Retinal pigment epithelial cell (primary cell): ENCODE measurements at regions not wholly inside any gene's neighbourhood (a gene's known extent, or its start where the extent isn't known, plus 50 kb on each side); places are given as distances from the start of the nearest gene placed in this dataset.

ENCODE experiments used
- DNase-seq: peaks from one replicate; pipeline ENCODE4 v3.0.0-alpha.2; 2010; ENCODE audit warnings: low read depth
- H3K4me3 ChIP-seq: 2 replicates; pipeline ENCODE4 v1.5.1; 2011; ENCODE audit warnings: mild to moderate bottlenecking, low read length, control low read depth, moderate library complexity
- TF ChIP-seq, protein P1 (sequence below): conservative IDR thresholded peaks from 2 replicates; pipeline ENCODE4 v1.5.1; 2011; ENCODE audit warnings: low read depth, low read length, control low read depth, inconsistent platforms

DNA sequence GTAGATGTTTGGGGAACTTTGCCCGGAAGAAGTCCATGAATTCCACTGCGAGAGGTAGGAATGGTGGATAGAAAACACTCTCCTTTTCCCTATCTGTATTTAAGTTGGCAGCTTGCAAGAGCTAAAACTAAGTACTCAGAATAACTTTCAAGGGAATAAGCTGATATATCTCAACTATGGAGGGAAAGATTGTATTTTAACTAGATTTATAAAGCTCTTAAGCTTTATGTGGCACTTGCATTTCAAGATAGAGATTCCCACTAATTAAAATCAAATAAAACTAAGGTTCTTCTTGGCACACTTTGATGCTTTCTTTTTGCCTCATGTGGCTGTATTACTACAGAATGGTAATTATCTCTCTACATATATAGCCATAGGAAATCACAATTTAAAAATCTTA lies 149.7 kb upstream of the STARD13 start:
- H3K4me3 ChIP-seq, result no peak overlapping the region
- DNase-seq, result no peak
- TF ChIP-seq, protein P1, sequence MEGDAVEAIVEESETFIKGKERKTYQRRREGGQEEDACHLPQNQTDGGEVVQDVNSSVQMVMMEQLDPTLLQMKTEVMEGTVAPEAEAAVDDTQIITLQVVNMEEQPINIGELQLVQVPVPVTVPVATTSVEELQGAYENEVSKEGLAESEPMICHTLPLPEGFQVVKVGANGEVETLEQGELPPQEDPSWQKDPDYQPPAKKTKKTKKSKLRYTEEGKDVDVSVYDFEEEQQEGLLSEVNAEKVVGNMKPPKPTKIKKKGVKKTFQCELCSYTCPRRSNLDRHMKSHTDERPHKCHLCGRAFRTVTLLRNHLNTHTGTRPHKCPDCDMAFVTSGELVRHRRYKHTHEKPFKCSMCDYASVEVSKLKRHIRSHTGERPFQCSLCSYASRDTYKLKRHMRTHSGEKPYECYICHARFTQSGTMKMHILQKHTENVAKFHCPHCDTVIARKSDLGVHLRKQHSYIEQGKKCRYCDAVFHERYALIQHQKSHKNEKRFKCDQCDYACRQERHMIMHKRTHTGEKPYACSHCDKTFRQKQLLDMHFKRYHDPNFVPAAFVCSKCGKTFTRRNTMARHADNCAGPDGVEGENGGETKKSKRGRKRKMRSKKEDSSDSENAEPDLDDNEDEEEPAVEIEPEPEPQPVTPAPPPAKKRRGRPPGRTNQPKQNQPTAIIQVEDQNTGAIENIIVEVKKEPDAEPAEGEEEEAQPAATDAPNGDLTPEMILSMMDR, result no peak

DNA sequence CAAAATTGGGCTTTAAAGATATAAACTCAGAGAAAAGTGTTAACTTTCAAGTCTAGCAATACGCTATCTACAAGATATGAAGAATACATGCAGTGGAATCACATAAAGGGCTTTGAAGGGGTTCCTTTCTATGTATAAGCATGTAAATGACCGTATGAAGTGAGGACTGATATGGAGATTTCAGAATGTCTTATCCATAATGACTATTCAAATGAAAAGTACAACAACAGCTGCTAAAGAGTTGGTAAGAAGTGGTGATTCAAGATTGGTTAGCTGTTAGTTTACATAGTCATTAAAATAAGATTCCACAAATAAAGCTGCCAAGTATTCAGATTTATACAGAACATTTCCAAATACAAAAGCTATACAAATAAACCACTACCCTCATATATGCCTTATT lies 153.4 kb upstream of the STARD13 start:
- TF ChIP-seq, protein P1, result no peak
- H3K4me3 ChIP-seq, result no peak overlapping the region
- DNase-seq, result no peak

DNA sequence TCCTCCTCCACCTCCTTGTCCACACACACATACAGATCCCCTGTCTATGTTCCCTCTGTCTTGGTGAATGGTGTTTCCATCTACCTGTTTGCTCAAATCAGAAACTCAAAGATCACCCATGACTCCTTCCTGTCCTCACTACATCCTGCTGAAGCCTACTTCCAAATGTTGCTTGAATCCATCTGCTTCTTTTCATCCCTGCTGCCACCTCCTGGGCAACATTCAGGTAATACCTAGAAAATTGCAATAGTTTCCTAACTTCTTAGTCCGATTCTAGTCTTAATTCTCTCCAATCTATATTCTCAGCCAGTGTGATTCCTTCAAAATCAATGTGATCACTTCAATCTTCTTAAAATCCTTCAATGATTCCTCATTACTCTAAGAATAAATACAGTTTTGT lies 155.5 kb upstream of the STARD13 start:
- no peak for DNase-seq
- no peak overlapping the region for H3K4me3 ChIP-seq
- TF ChIP-seq, protein P1, result peak; percentile 41

DNA sequence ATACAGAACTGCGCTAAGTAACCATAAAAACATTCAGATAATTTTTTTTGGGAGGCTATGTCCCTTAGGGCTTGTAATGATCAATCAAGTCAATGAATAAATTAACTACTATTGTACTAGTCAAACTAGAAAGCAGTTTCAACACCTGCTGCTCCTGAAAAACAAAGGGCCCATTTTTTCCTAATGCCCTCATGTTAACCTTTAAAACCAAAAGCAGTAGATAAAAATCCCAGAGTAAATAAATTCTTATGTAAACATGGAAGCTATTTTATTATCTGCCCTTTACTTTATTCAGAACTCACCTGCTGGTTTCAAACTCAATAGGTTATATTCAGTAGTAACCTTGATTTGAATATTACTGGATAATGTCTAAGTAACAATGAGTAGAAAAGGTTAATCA lies 159.5 kb upstream of the STARD13 start:
- TF ChIP-seq, protein P1, result no peak
- no peak for DNase-seq
- H3K4me3 ChIP-seq, result no peak overlapping the region

DNA sequence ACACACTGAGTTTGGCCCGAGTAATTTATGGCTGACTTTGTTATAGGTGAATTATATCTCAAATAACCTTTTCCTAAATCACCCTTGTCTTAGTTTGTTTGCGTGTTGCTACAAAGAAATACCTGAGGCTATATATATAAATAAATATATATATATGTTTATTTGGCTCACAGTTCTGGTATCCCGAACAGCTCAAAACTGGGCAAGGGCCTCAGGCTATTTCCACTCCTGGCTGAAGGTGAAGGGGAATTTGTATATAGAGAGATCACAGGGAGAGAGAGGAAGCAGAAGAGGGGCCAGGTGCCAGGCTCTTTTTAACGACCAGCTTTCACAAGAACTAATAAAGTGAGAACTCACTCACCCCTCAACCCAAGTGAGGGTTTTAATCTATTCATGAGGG lies 159.9 kb upstream of the STARD13 start:
- DNase-seq, result no peak
- H3K4me3 ChIP-seq, result no peak overlapping the region
- TF ChIP-seq, protein P1, result no peak

- TF ChIP-seq, protein P1, result no peak
- no peak overlapping the region for H3K4me3 ChIP-seq
- no peak for DNase-seq
Observed at GRCh38 chr13:33446821-33447725, 161.5 kb upstream of the STARD13 start.

DNA sequence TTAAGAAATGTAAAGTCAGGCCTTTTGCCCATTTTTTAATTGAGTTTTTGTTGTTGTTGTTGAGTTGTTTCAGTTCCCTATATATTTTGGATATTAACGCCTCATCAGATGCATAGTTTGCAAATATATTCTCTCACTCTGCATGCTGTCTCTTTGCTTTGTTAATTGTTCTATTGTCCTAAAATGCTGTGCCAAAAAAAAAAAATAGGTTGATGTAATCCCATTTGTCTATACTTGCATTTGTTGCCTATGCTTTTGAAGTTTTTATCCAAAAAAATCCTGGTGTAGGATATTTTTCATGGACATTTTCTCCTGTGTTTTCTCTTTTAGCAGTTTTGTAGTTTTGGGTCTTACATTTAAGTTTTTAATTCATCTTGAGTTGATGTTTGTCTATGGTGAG lies 163.3 kb upstream of the STARD13 start:
- TF ChIP-seq, protein P1, result no peak
- DNase-seq, result no peak
- H3K4me3 ChIP-seq, result no peak overlapping the region
